GM19467 (cell line): ENCODE measurements at regions not wholly inside any gene's neighbourhood (a gene's known extent, or its start where the extent isn't known, plus 50 kb on each side); places are given as distances from the start of the nearest gene placed in this dataset.
"Not testable (repeated sequence)": the region's sequence is repeated elsewhere in the genome, so short reads cannot be mapped to it uniquely, and the experiment has no call there.

Experiments used
- ATAC-seq: cut with Tn5 transposase; IDR thresholded peaks from one replicate; pipeline ENCODE4 v1.9.1; 2021; ENCODE audit warnings: mild to moderate bottlenecking, moderate library complexity; ENCODE audit not compliant: unreplicated experiment

DNA sequence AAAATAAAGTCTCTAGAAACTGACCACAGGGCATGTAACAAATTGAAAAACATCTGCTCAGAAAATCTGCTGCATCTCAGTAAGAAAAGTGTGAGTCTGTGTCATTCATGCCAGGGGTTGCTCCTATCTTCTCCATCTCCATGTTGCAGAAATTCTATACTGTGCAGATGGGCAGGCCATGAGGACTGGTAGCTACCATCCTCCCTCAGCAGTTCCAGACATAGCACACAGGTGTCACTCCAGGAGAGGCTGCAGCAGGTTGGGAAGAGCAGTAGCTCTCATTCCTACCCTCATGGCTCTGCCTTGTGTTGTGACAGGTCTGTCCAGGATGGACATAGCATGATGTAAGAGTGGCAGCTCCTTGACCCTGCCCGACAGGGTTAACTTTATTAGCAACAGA lies 173.4 kb downstream of the NDUFS4 start:
- no peak for ATAC-seq

DNA sequence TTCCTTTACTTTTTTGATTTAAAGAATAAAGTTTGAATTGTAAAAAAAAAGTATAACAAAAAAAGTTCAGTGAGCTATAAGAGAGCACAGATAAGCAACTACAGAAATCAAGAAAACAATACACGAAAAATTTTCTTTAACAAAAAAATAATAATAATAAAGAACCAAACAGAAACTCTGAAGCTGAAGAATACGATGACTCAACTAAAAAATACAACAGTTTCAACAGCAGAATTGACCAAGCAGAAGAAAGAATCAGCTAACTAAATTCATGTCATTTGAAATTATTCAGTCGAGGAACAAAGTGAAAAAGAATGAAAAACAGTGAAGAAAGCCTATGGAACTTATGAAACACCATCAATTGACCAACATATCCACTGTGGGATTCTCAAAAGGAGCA lies 177.7 kb downstream of the NDUFS4 start:
- ATAC-seq: no peak

DNA sequence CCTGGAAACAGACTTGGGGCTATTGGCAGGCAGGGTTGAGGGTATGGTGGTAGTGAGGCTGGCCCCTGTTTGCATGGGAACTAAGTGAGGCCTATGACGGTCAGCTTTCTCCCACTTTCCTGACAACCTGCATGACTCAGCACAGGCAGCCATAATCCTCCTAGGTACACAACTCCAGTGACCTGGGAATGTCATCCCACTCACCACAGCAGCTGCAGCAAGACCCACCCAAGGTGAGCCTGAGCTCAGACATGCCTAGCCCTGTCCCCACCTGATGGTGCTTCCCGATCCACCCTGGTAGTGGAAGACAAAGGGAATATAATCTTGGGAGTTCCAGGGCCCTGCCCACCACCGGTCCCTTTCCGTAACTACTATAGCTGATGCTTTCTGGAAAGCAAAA lies 178.7 kb downstream of the NDUFS4 start:
- no peak for ATAC-seq

DNA sequence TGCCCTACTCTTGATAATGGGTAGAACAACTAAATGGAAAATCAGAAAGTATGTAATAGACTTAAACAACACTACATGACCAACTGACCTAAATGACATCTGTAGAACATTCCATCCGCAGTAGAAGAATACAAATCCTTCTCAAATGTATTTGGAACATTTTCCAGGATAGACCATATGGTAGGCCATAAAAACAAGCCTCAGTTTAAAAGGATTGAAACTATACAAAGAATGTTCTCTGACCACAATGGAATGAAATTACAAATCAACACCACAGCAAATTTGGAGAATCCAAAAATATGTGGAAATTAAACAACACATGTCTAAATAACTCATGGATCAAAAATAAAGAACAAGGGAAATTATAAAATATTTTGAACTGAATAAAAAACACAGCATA lies 189.2 kb downstream of the NDUFS4 start:
- no peak for ATAC-seq

DNA sequence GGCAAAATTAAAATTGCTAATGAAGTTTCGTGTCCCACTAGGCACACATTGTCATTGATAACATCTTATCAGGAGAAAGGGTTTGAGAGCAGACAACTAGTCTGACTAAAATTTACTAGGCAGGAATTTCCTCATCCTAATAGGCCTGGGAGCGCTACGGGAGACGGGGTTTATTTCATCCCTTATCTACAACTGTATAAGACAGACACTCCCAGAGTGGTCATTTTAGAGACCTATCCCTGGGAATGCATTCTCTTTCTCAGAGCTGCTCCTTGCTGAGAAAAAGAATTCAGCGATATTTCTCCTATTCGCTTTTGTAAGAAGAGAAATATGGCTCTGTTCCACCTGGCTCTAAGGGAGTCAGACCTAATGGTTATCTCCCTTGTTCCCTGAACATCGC lies 191.8 kb downstream of the NDUFS4 start:
- not testable (repeated sequence) for ATAC-seq

DNA sequence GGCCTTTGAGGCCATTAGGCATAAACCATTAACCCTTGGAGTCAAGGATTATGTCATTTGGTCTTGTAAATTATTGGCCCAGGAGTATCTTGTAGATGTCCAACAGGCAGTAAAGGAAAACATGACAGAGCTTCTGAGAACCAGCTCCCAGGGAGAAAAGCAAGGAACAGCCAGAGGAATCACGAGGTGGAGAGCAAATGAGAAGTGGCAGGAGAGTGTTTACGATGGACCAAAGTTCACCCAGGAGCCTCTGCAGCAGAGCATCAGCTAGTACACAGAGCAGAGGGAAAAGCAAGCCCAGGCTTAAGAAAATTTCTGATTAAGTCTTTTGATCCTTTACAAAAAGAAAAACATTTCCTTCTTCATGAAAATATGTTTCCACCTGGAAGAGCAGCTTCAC lies 206.2 kb downstream of the NDUFS4 start:
- no peak for ATAC-seq

DNA sequence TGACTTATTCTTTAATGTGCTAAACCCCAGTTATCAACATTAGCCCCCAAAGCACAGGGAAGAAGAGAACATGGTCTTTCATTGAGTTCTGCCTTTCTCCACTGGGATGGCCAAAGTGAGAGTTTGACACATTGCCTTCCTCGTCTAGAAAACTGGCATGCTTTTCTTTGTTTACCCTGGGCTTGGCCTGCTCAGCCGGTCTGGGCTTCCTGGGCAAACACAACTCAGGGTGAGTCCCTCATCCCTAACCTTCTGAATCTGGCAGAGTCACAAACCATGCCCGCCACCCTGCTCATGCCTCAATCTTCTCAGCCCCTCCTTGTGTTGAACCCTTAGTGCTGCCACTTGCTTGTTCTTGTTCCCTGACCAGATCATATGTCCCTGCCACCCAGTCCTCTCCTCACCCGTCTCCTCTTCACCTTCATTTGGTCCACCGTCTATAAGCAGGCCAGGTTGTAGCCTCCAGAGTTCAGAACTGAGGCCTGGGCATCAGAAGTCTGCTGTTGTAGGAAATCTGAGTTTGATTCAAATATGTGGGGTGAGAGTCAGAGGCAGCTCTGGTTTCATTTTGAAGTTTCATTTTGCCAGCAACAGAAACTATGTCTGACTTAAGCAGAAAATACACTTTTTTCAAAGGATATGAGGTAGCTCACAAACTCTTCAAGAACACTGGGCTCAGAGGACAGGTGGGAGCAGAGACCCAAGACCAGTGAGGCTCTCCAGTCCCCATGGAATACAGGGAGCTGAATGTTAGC lies 217.6 kb downstream of the NDUFS4 start:
- peak; percentile 64 for ATAC-seq

DNA sequence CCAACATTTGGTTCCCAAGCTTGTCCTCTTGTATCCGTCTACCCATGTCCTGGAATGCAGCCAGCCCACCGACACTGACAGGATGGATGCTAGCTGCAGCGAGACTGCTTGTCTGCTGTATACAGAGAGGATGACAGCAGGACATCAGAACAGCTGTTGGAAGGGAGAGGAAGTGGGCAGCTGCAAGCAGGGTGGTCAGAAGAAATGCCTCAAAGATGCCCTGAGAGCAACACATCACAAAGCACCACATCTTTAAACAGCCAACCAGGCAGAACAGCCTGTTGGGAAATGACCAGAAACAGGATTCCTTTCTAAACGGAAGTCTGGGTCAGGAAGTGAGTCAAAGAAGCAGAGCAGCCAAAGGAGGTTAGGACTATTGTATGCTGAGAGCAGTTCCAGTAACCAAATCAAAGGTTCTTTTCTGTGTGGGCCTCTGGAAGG lies 219.1 kb downstream of the NDUFS4 start:
- ATAC-seq: peak; percentile 72

DNA sequence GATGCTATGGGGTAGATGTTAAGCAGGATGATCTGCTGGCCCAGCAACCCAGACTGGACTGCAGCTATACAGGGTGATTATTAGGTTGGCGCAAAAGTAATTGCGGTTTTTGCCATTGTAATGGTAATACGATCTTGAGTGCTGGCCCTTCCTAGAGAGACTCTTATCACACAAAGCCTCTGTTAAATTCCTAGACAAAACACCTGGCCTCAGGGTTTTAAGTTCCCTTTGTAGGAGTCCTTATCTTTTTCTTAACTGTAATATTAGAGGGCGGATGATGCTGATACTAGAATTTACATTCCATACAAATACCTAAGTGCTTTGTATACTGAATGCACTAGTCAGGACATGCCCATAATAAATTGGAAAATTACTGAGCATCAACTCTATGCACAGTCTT lies 222.2 kb downstream of the NDUFS4 start:
- ATAC-seq: no peak

DNA sequence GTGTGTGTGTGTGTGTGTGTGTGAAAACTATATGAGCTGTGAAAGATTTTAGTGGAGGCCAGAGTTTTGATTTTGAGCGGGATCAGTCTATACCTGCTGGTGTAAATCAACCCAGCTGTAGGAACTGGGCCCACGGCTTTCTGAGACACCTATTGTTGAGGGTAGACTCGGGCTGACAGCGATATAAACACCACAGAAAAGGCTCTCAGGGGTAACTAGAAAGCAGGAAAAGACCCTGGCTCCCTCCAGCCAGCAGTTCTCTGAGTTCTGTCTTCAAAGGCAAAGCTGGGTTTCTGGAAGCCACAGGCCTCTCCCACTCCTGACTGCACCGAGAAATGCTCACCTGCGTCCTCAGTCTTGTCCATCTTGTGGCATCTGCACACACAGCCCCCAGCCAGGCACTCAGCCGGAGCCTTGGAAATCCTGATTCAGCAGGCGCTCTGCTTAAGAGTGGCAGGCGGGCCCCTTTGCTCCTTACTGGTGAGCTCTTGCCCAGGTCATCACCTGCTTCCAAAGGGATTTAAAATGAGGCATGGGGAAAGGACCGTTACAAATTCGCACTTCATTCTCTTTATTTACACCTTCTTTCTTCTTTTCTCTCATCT lies 223.3 kb downstream of the NDUFS4 start:
- no peak for ATAC-seq

DNA sequence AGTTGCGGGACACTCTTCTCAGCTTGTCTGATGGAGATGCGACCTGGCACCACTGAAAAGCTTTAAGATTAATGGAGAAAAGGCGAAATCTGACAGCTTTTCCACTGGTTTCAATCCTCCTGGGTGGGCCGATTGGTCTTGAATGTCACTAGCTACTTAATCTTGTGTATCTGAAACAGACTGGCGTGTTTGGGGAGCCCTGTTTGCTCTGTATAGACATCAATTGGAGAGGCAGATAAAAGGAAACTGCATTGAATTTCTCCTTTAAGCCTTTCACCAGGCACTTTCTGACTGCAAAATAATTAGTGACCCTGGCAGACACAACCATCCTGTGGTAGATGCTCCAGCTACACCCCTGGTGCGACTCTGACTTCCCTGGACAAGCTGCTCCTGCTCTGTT lies 224.2 kb downstream of the NDUFS4 start:
- ATAC-seq: no peak

DNA sequence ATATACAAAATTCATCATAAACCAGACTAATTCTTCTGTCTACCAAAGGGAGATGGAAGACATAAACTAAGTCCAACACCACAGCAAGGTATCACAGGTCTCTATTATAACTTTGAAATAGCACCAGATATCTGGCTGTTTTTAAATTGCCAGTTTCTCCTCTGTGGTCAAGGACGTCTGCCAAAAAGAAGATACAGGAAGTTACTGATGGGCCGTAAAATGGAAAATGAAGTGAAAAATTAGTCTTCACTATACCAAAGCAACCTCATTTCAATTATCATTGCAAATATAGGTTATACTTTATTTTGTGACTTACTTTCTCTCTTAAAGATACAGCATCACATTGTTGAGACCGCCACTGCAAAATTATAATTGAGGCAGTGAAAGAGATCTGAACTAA lies 225.5 kb downstream of the NDUFS4 start:
- no peak for ATAC-seq

DNA sequence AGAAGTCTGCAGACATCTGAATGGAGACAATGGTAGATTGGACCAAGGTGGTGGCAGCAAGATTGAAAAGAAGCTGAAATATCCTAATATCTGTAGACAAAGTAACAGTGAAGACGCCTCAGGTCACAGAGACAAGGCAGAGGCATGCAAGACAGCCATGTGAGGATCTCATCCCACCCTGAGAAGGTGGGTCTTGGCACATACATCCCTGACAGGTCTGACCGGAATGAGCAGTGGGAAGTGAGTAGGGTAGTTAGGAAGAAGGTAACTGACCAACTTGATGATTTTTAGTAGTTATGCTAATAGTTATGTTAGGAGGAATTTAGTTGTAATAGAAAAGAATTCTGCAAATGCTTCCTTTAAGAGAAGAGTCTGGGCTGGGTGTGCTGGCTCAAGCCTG lies 229.6 kb downstream of the NDUFS4 start:
- ATAC-seq: no peak

DNA sequence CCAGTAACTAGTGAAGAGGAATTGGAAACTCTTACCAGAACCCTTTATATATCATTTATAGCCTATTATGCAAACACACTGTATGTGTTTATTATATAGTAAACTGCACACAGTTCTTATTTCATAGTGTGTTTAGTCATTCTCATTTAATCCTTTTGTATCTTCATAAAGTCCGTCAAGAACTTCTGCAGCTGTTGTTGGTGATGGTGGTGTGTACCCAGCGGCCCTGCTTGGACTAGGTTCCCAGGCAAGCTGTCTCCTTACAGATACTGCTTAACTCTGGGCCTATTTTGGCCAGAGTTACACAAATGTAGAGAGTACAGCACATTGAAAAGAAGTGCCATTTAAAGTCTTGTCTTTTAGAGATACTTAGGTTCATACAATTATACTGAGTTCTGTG lies 231.9 kb downstream of the NDUFS4 start:
- no peak for ATAC-seq

DNA sequence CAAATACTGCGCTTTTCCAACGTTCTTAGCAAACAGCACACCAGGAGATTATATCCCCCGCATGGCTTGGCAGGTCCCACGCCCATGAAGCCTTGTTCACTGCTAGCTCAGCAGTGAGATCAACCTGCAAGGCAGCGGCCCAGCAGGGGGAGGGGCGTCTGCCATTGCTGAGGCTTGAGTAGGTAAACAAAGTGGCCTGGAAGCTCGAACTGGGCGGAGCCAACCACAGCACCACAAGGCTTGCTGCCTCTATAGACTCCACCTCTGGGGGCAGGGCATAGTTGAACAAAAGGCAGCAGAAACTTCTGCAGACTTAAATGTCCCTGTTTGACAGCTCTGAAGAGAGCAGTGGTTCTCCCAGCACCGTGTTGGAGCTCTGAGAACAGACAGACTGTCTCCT lies 239.2 kb downstream of the NDUFS4 start:
- not testable (repeated sequence) for ATAC-seq

DNA sequence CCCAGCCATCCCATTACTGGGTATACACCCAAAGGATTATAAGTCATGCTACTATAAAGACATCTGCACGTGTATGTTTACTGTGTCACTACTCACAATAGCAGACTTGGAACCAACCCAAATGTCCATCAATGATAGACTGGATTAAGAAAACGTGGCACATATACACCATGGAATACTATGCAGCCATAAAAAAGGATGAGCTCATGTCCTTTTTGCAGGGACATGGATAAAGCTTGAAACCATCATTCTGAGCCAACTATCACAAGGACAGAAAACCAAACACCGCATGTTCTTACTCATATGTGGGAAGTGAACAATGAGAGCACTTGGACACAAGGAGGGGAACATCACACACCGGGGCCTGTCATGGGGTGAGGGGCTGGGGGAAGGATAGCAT lies 248.0 kb downstream of the NDUFS4 start:
- not testable (repeated sequence) for ATAC-seq

DNA sequence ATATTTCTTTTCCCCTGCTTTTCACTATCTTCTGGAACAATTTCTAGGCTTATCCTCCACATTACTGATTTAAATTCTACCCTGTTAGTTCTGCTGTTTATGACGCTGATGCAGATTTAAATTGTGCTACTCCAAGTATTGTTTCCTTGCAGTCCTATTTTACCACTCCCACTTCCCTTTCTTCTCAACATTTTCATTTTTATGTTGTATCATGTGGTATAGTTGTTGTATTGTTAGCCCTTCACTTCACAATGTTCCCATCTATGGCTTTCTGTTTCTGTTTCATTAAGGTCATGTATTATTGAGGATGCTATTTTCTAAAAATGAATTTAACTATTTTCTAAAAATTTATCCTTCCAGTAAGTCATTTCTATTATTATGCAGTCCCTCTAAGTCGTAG lies 254.4 kb downstream of the NDUFS4 start:
- ATAC-seq: no peak

DNA sequence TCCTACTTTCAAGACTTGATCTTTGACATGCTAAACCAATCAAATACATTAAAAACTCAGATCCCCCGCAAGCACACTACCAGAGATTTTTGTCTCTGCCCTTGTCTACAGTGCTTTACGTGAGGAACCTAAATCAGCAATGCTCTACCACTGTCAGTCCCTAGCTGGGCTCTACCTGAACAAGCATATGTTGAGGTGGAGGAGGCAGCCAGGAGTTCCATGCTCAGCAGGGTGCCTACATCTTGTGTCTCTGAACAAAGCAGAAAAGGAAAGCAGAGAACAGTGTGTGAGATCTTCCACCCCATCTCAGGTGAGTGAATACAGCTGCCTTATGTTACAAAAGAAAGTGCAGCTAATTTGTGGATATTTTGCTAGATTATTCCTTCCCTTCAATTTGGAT lies 255.0 kb downstream of the NDUFS4 start:
- ATAC-seq: no peak

DNA sequence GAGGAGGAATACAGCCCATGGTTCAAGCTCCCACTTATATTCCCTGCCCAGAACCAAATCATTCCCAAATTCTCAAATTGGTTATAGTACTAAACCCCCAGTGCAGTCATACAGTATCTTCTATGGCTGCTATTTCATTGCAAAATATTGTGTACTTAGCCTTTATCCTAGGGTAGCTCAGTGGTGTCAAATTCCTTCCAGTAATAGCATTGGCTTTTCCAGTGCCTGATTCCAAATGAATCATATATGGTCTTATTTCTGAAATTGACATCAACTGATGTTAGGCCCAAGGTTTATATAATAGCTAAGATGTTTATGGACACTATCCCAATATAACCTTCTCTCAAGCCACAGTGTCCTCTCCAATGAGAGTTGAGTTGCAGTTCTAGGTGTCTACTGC lies 256.7 kb downstream of the NDUFS4 start:
- no peak for ATAC-seq

DNA sequence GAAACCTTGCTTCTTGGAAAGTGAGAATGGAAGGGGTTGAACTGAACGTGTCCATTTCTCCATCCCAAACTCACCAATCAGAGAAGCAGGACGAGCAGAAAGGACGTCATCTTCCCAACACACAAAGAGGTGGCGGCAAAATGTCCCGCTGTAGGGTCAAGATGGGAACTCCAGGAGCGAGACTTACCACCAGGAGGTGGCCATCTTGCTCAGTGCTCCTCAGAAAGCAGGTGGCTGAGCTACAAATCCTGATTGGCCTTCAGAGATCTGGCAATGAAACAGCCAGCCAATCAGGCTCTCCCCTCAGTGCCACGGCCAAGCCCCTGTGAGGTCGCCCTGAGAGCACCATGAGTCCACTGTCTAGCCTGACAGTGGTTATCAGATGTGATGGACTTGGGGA lies 259.0 kb downstream of the NDUFS4 start:
- no peak for ATAC-seq

DNA sequence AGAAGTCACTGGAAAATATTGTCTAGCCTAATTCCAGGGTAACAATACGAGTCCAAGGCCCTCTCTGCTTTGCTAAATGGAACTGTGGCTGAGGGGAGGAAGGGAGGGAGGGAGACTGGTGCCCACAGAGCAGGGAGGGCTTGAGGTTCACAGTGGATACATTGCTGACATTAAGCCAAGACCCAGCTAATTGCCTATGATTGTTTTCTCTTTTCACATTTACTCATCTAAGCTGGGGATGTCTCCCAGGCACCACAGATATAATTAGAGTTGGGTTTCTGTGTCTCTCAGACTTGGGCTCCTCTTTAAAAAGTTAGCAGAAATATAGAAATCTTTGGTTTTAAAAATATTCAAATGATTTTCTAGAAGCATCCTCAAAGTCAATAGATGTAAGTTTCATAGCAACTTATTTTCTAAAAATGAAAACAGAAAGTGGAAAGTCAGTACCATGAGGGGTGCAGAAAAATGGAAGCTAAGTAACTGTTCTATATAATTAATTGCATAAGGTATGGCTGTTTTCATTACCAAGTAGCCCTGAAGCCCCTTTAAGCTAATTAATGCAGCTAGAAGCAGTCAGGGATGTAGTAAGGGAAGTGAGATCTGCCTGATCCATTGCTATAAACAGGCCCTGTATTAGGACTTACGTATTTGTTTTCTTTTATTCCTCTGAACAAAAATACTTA lies 259.8 kb downstream of the NDUFS4 start:
- ATAC-seq: peak; percentile 51

DNA sequence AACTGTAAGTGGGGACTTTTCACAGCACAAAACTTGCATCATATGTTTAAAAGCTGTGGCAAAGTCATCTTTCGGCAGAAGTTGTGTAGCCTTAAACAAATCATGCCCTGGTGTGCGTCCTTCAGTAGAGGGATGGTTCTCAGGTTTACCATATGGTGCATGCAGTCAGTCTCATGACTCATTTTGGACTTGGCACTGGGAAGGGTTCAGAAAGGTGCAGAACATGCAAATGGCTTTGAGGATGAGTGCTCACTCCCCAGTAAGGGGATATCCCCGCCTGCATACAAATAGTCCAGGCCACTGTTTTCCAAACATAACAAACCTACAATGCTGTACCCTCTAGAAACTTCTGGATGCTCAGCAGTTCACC lies 260.3 kb downstream of the NDUFS4 start:
- ATAC-seq: peak; percentile 59
